ENCODE measurements at regions not wholly inside any gene's neighbourhood (a gene's known extent, or its start where the extent isn't known, plus 50 kb on each side); places are given as distances from the start of the nearest gene placed in this dataset.

GRCh38 chr3:82354228-82354627 lies 592.8 kb upstream of the GBE1 start:
- Mint-ChIP-seq H3K27ac (no peak overlapping the region), H3K4me3 (no peak overlapping the region), H3K27me3 (ENCODE audit: insufficient read depth) (no peaks in the 10 kb centered on the region), H3K4me1 (ENCODE audit: low read depth) (no peaks in the 10 kb centered on the region), H3K9me3 (peaks cover 12% of the 10 kb centered on the region), H3K36me3 (ENCODE audit: low read depth) (no peaks in the 10 kb centered on the region)
- intact Hi-C loops (cut with micrococcal nuclease), result no loop called here
- no peak for DNase-seq (ENCODE audit: low spot score)

- Mint-ChIP-seq H3K9me3 (peaks cover 12% of the 10 kb centered on the region), H3K4me3 (no peak overlapping the region), H3K4me1 (ENCODE audit: low read depth) (no peaks in the 10 kb centered on the region), H3K27me3 (ENCODE audit: insufficient read depth) (no peaks in the 10 kb centered on the region), H3K27ac (no peak overlapping the region), H3K36me3 (ENCODE audit: low read depth) (no peaks in the 10 kb centered on the region)
- intact Hi-C loops (cut with micrococcal nuclease), result no loop called here
- no peak for DNase-seq (ENCODE audit: low spot score)
Measured at GRCh38 chr3:82353306-82354171, 592.1 kb upstream of the GBE1 start.

- no peak for DNase-seq (ENCODE audit: low spot score)
- no peaks in the 10 kb centered on the region for H3K36me3 Mint-ChIP-seq (ENCODE audit: low read depth)
- H3K9me3 Mint-ChIP-seq, result peaks cover 11% of the 10 kb centered on the region
- H3K27me3 Mint-ChIP-seq (ENCODE audit: insufficient read depth), result no peaks in the 10 kb centered on the region
- intact Hi-C loops (cut with micrococcal nuclease), result no loop called here
- H3K4me1 Mint-ChIP-seq (ENCODE audit: low read depth), result no peaks in the 10 kb centered on the region
- H3K27ac Mint-ChIP-seq, result no peak overlapping the region
- H3K4me3 Mint-ChIP-seq, result no peak overlapping the region
Measured at GRCh38 chr3:82347585-82347984, 586.1 kb upstream of the GBE1 start.

GRCh38 chr3:82342521-82342920 lies 581.1 kb upstream of the GBE1 start:
- intact Hi-C loops (cut with micrococcal nuclease), result no loop called here
- H3K36me3 Mint-ChIP-seq (ENCODE audit: low read depth), result no peaks in the 10 kb centered on the region
- no peaks in the 10 kb centered on the region for H3K4me1 Mint-ChIP-seq (ENCODE audit: low read depth)
- no peak overlapping the region for H3K4me3 Mint-ChIP-seq
- no peaks in the 10 kb centered on the region for H3K27me3 Mint-ChIP-seq (ENCODE audit: insufficient read depth)
- H3K9me3 Mint-ChIP-seq, result peaks cover 5% of the 10 kb centered on the region
- no peak overlapping the region for H3K27ac Mint-ChIP-seq
- no peak for DNase-seq (ENCODE audit: low spot score)

GRCh38 chr3:82329300-82329699 lies 567.9 kb upstream of the GBE1 start:
- no peak overlapping the region for H3K4me3 Mint-ChIP-seq
- DNase-seq (ENCODE audit: low spot score), result no peak
- intact Hi-C loops (cut with micrococcal nuclease), result no loop called here
- H3K9me3 Mint-ChIP-seq, result no peaks in the 10 kb centered on the region
- H3K4me1 Mint-ChIP-seq (ENCODE audit: low read depth), result no peaks in the 10 kb centered on the region
- H3K27me3 Mint-ChIP-seq (ENCODE audit: insufficient read depth), result no peaks in the 10 kb centered on the region
- H3K36me3 Mint-ChIP-seq (ENCODE audit: low read depth), result no peaks in the 10 kb centered on the region
- no peak overlapping the region for H3K27ac Mint-ChIP-seq

GRCh38 chr3:82311901-82312300 lies 550.5 kb upstream of the GBE1 start:
- no peak for DNase-seq (ENCODE audit: low spot score)
- Mint-ChIP-seq H3K27ac (no peak overlapping the region), H3K9me3 (peaks cover 8% of the 10 kb centered on the region), H3K27me3 (ENCODE audit: insufficient read depth) (no peaks in the 10 kb centered on the region), H3K4me1 (ENCODE audit: low read depth) (no peaks in the 10 kb centered on the region), H3K36me3 (ENCODE audit: low read depth) (no peaks in the 10 kb centered on the region), H3K4me3 (no peak overlapping the region)
- intact Hi-C loops (cut with micrococcal nuclease), result no loop called here

- Mint-ChIP-seq H3K9me3 (peaks cover 20% of the 10 kb centered on the region), H3K4me3 (no peak overlapping the region), H3K36me3 (ENCODE audit: low read depth) (no peaks in the 10 kb centered on the region), H3K27ac (no peak overlapping the region), H3K27me3 (ENCODE audit: insufficient read depth) (no peaks in the 10 kb centered on the region), H3K4me1 (ENCODE audit: low read depth) (no peaks in the 10 kb centered on the region)
- intact Hi-C loops (cut with micrococcal nuclease), result no loop called here
- DNase-seq (ENCODE audit: low spot score), result no peak
Measured at GRCh38 chr3:82308755-82309154, 547.3 kb upstream of the GBE1 start.

- H3K27me3 Mint-ChIP-seq (ENCODE audit: insufficient read depth), result no peaks in the 10 kb centered on the region
- H3K27ac Mint-ChIP-seq, result no peak overlapping the region
- H3K9me3 Mint-ChIP-seq, result peaks cover 20% of the 10 kb centered on the region
- H3K36me3 Mint-ChIP-seq (ENCODE audit: low read depth), result no peaks in the 10 kb centered on the region
- no peak for DNase-seq (ENCODE audit: low spot score)
- H3K4me1 Mint-ChIP-seq (ENCODE audit: low read depth), result no peaks in the 10 kb centered on the region
- intact Hi-C loops (cut with micrococcal nuclease), result no loop called here
- no peak overlapping the region for H3K4me3 Mint-ChIP-seq
Measured at GRCh38 chr3:82306189-82306588, 544.7 kb upstream of the GBE1 start.

GRCh38 chr3:82294609-82295008 lies 533.2 kb upstream of the GBE1 start:
- Mint-ChIP-seq H3K27ac (no peak overlapping the region), H3K27me3 (ENCODE audit: insufficient read depth) (no peaks in the 10 kb centered on the region), H3K36me3 (ENCODE audit: low read depth) (no peaks in the 10 kb centered on the region), H3K4me1 (ENCODE audit: low read depth) (no peaks in the 10 kb centered on the region), H3K9me3 (no peaks in the 10 kb centered on the region), H3K4me3 (no peak overlapping the region)
- no peak for DNase-seq (ENCODE audit: low spot score)
- intact Hi-C loops (cut with micrococcal nuclease), result no loop called here

GRCh38 chr3:82293867-82294266 lies 532.4 kb upstream of the GBE1 start:
- intact Hi-C loops (cut with micrococcal nuclease), result no loop called here

GRCh38 chr3:82293435-82293834 lies 532.0 kb upstream of the GBE1 start:
- intact Hi-C loops (cut with micrococcal nuclease), result no loop called here

More at GRCh38 chr3:82293867-82294266, 532.4 kb upstream of the GBE1 start:
- Mint-ChIP-seq H3K27me3 (ENCODE audit: insufficient read depth) (no peaks in the 10 kb centered on the region), H3K4me1 (ENCODE audit: low read depth) (no peaks in the 10 kb centered on the region), H3K4me3 (no peak overlapping the region), H3K36me3 (ENCODE audit: low read depth) (no peaks in the 10 kb centered on the region), H3K27ac (no peak overlapping the region), H3K9me3 (no peaks in the 10 kb centered on the region)
- DNase-seq (ENCODE audit: low spot score), result no peak

GRCh38 chr3:82287562-82287961 lies 526.1 kb upstream of the GBE1 start:
- no peak overlapping the region for H3K4me3 Mint-ChIP-seq
- intact Hi-C loops (cut with micrococcal nuclease), result no loop called here
- H3K36me3 Mint-ChIP-seq (ENCODE audit: low read depth), result no peaks in the 10 kb centered on the region
- H3K27me3 Mint-ChIP-seq (ENCODE audit: insufficient read depth), result no peaks in the 10 kb centered on the region
- no peaks in the 10 kb centered on the region for H3K4me1 Mint-ChIP-seq (ENCODE audit: low read depth)
- peaks cover 19% of the 10 kb centered on the region for H3K9me3 Mint-ChIP-seq
- H3K27ac Mint-ChIP-seq, result no peak overlapping the region
- DNase-seq (ENCODE audit: low spot score), result no peak

More at GRCh38 chr3:82293435-82293834, 532.0 kb upstream of the GBE1 start:
- Mint-ChIP-seq H3K27ac (no peak overlapping the region), H3K4me1 (ENCODE audit: low read depth) (no peaks in the 10 kb centered on the region), H3K36me3 (ENCODE audit: low read depth) (no peaks in the 10 kb centered on the region), H3K4me3 (no peak overlapping the region), H3K9me3 (peaks cover 4% of the 10 kb centered on the region), H3K27me3 (ENCODE audit: insufficient read depth) (no peaks in the 10 kb centered on the region)
- DNase-seq (ENCODE audit: low spot score), result no peak

GRCh38 chr3:82281205-82281604 lies 519.8 kb upstream of the GBE1 start:
- Mint-ChIP-seq H3K4me3 (no peak overlapping the region), H3K9me3 (peaks cover 1% of the 10 kb centered on the region), H3K27me3 (ENCODE audit: insufficient read depth) (no peaks in the 10 kb centered on the region), H3K4me1 (ENCODE audit: low read depth) (no peaks in the 10 kb centered on the region), H3K27ac (no peak overlapping the region), H3K36me3 (ENCODE audit: low read depth) (no peaks in the 10 kb centered on the region)
- no peak for DNase-seq (ENCODE audit: low spot score)
- intact Hi-C loops (cut with micrococcal nuclease), result no loop called here

- DNase-seq (ENCODE audit: low spot score), result no peak
- Mint-ChIP-seq H3K36me3 (ENCODE audit: low read depth) (no peaks in the 10 kb centered on the region), H3K27ac (no peak overlapping the region), H3K9me3 (peaks cover 20% of the 10 kb centered on the region), H3K27me3 (ENCODE audit: insufficient read depth) (no peaks in the 10 kb centered on the region), H3K4me1 (ENCODE audit: low read depth) (no peaks in the 10 kb centered on the region), H3K4me3 (no peak overlapping the region)
- intact Hi-C loops (cut with micrococcal nuclease), result no loop called here
Measured at GRCh38 chr3:82276992-82277391, 515.5 kb upstream of the GBE1 start.
